WI38 (cell line): ENCODE measurements at regions not wholly inside any gene's neighbourhood (a gene's known extent, or its start where the extent isn't known, plus 50 kb on each side); places are given as distances from the start of the nearest gene placed in this dataset.

Experiments used
- H3K4me3 ChIP-seq: 2 replicates; pipeline ENCODE4 v1.5.1; 2011; ENCODE audit warnings: low read depth, mild to moderate bottlenecking, control low read depth, low read length
- TF ChIP-seq, protein P1 (sequence below): IDR thresholded peaks from 2 replicates; pipeline ENCODE4 v1.5.1; 2012; ENCODE audit warnings: low read depth, mild to moderate bottlenecking, control low read depth, low read length

GRCh38 chr2:71991397-71991796 is 156.3 kb downstream of the CYP26B1 start:
- H3K4me3 ChIP-seq: no peak overlapping the region
- TF ChIP-seq, protein P1, sequence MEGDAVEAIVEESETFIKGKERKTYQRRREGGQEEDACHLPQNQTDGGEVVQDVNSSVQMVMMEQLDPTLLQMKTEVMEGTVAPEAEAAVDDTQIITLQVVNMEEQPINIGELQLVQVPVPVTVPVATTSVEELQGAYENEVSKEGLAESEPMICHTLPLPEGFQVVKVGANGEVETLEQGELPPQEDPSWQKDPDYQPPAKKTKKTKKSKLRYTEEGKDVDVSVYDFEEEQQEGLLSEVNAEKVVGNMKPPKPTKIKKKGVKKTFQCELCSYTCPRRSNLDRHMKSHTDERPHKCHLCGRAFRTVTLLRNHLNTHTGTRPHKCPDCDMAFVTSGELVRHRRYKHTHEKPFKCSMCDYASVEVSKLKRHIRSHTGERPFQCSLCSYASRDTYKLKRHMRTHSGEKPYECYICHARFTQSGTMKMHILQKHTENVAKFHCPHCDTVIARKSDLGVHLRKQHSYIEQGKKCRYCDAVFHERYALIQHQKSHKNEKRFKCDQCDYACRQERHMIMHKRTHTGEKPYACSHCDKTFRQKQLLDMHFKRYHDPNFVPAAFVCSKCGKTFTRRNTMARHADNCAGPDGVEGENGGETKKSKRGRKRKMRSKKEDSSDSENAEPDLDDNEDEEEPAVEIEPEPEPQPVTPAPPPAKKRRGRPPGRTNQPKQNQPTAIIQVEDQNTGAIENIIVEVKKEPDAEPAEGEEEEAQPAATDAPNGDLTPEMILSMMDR: no peak

- TF ChIP-seq, protein P1: no peak
- no peak overlapping the region for H3K4me3 ChIP-seq
These were observed 156.8 kb downstream of the CYP26B1 start for GRCh38 chr2:71990826-71991225.

DNA sequence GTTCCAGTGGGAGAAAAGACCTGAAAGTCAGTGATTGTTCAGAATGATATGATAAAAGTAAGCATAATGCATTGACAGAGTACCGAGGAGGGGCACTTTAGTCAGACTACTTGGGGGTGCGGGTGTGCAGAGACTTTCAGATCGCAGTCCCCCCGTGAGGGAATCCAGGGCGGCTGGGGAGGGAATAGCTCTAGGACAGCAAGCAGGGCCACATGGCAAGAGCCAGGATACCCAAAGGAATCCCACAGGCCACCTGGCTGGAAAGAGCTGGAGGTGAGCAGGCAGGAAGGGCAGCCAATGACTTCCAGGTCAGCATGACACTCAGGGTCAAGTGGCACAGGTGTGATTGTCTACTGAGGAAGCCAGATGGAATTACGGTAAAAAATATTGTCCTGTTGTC is 157.5 kb downstream of the CYP26B1 start:
- TF ChIP-seq, protein P1: no peak
- no peak overlapping the region for H3K4me3 ChIP-seq

DNA sequence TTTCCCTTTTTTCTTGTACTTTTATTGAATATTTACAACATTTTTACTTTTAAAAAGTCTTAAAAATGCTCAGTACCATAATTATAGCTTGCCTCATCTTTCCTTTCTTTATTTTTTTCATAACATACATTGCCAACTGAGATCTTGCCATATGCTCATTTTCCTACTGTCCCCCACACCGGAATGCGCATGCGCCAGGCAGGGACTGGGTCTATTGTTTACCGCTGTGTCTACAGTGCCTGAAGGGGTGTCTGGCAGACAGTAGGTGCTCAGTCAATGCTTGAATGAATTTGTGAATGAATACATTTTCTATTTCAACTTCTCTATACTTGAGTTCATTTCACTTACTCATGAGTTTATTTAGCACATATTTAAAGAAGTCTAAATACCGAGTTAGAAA is 158.0 kb downstream of the CYP26B1 start:
- TF ChIP-seq, protein P1: no peak
- H3K4me3 ChIP-seq: no peak overlapping the region

DNA sequence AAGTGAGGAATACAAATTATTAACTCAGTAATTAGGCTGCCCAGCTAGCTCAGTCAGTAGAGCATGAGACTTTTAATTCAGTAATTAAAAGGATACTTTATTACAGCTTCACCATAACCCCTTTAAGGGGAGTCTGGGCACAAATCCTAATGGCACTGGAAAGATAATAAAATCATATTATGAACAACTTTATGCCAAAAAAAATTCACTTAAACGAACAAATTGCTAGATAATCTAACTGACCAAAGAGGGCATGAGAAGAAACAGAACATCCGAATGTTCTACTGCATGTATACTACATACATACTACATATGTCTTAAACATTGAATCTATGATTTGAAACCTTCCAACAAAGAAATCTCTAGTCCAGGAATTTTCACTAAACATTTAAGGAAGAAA is 159.5 kb downstream of the CYP26B1 start:
- H3K4me3 ChIP-seq: no peak overlapping the region
- TF ChIP-seq, protein P1: no peak

DNA sequence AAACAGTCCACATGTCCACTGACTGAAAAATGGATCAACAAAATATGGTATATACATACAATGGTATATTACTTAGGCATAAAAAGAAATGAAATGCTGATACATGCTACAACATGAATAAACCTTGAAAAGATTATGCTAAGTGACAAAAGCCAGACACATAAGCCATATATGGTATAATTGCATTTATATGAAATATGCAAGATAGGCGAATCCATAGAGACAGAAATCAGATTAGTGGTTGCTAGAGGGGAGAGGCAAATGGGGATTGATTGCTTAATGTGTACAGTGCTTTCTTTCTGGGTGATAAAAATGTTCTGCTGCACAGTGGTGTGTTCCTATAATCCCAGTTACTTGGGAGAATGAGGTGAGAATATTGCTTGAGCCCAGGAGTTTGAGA is 171.0 kb downstream of the CYP26B1 start:
- TF ChIP-seq, protein P1: no peak
- no peak overlapping the region for H3K4me3 ChIP-seq

DNA sequence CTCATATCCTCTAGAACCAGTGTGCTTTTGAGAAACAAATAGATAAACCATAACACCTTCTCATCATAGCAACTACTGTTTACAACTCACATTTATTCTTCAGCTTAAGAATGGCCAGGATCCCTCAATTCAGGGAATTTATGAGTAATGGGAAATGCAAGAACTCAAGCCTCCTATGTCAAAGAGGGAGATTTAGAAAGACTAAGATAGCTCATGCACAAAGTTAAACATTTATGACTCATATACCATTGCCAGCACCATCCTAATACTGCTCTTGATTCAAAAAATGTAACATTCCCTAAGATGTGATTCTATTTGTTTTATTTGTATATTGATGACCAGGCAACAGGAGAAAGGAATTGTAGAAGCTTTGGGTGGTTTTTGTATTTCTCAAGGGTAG is 172.8 kb downstream of the CYP26B1 start:
- TF ChIP-seq, protein P1: no peak
- H3K4me3 ChIP-seq: no peak overlapping the region
